Thyroid gland (tissue), 4 donors: ENCODE measurements at regions not wholly inside any gene's neighbourhood (a gene's known extent, or its start where the extent isn't known, plus 50 kb on each side); places are given as distances from the start of the nearest gene placed in this dataset.

Experiments used
- CTCF ChIP-seq, 6 experiments: fragments of 200-600 bp in 3 of 6; fragments of 450-650 bp in 3 of 6; sonication (generic) in 3 of 6; IDR thresholded peaks; one replicate each; pipeline ENCODE4 v1.5.1; 2016 to 2019; ENCODE audit warnings: antibody characterized with exemption in 6 of 6, mild to moderate bottlenecking in 2 of 6, inconsistent platforms in 1 of 6, moderate library complexity in 1 of 6
- POLR2A ChIP-seq, 2 donors: fragments of 450-650 bp; IDR thresholded peaks; one replicate each; pipeline ENCODE4 v1.6.1; 2017; ENCODE audit warnings: antibody characterized with exemption in 2 of 2, mild to moderate bottlenecking in 2 of 2, moderate library complexity in 1 of 2

- TF ChIP-seq POLR2A (IDR thresholded peaks at IDR 0.05): no peak
- no peak for TF ChIP-seq CTCF (IDR thresholded peaks at IDR 0.05)
Measured at GRCh38 chr9:74073897-74074296, 423.2 kb upstream of the RORB start.
